Choroid plexus epithelial cell (primary cell): ENCODE measurements at regions not wholly inside any gene's neighbourhood (a gene's known extent, or its start where the extent isn't known, plus 50 kb on each side); places are given as distances from the start of the nearest gene placed in this dataset.

ENCODE experiments used
- DNase-seq: peaks from one replicate; pipeline ENCODE4 v3.0.0-alpha.2; 2010; ENCODE audit warnings: low read depth
- H3K4me3 ChIP-seq: 2 replicates; pipeline ENCODE4 v1.5.1; 2011; ENCODE audit warnings: low read depth, mild to moderate bottlenecking, control low read depth, low read length, moderate library complexity
- CTCF ChIP-seq: conservative IDR thresholded peaks from 2 replicates; pipeline ENCODE4 v1.5.1; 2011; ENCODE audit warnings: low read depth, mild to moderate bottlenecking, control low read depth, inconsistent platforms, low read length, moderate library complexity

GRCh38 chr18:11437046-11437445 is 172.3 kb upstream of the SLC35G4 start:
- H3K4me3 ChIP-seq: no peak overlapping the region
- no peak for DNase-seq
- TF ChIP-seq CTCF: no peak

GRCh38 chr18:11432360-11432811 is 177.0 kb upstream of the SLC35G4 start:
- TF ChIP-seq CTCF: no peak
- no peak for DNase-seq
- H3K4me3 ChIP-seq: no peak overlapping the region

GRCh38 chr18:11429876-11430275 is 179.5 kb upstream of the SLC35G4 start:
- H3K4me3 ChIP-seq: no peak overlapping the region
- no peak for TF ChIP-seq CTCF
- DNase-seq: no peak

GRCh38 chr18:11425211-11425610 is 184.2 kb upstream of the SLC35G4 start:
- no peak for DNase-seq
- no peak for TF ChIP-seq CTCF

GRCh38 chr18:11419338-11419737 is 190.1 kb upstream of the SLC35G4 start:
- TF ChIP-seq CTCF: no peak
- DNase-seq: no peak
- H3K4me3 ChIP-seq: no peak overlapping the region

More at GRCh38 chr18:11425211-11425610, 184.2 kb upstream of the SLC35G4 start:
- no peak overlapping the region for H3K4me3 ChIP-seq

GRCh38 chr18:11412811-11413210 is 196.6 kb upstream of the SLC35G4 start:
- no peak for DNase-seq
- no peak for TF ChIP-seq CTCF
- H3K4me3 ChIP-seq: no peak overlapping the region

GRCh38 chr18:11411048-11411447 is 198.3 kb upstream of the SLC35G4 start:
- no peak overlapping the region for H3K4me3 ChIP-seq
- DNase-seq: no peak
- TF ChIP-seq CTCF: no peak
